ENCODE measurements at regions not wholly inside any gene's neighbourhood (a gene's known extent, or its start where the extent isn't known, plus 50 kb on each side); places are given as distances from the start of the nearest gene placed in this dataset.
"Not testable (repeated sequence)": the region's sequence is repeated elsewhere in the genome, so short reads cannot be mapped to it uniquely, and the experiment has no call there.

DNA sequence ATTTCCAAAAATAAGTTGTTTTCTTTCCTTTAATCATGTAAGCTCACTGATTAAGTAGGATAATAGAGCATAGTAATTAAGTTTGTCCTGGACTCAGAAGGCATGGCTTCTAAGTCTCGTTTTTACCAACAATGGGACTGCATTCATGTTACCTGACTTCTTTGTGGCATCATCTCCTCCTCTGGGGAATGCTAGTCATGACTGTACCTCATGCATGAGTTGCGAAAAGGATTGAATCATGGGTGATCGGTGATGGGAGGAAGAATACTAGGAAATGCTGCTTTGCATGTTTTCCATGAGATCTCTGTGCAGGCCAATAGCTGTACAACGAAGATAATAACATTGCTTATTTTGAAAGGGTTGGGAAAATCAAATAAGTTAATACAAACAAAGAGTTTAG lies 981.6 kb downstream of the CNTNAP5 start:
- Histone ChIP-seq H3K36me3 (no peaks in the 10 kb centered on the region), H3K4me1 (no peaks in the 10 kb centered on the region), H3K4me3 (ENCODE audit: low read depth, low read length) (no peak overlapping the region), H3K9me3 (no peaks in the 10 kb centered on the region), H3K27me3 (no peaks in the 10 kb centered on the region)
- DNase-seq, result no peak
- TF ChIP-seq CTCF (IDR thresholded peaks at IDR 0.05; ENCODE audit: low read depth, low read length), result no peak

GRCh38 chr2:125028721-125029120 lies 1003.6 kb downstream of the CNTNAP5 start:
- H3K27me3 ChIP-seq; H3K9me3 ChIP-seq; DNase-seq; H3K4me3 ChIP-seq (ENCODE audit: low read depth, low read length); H3K4me1 ChIP-seq; H3K36me3 ChIP-seq: not testable (repeated sequence)

GRCh38 chr2:125033871-125034270 lies 1008.8 kb downstream of the CNTNAP5 start:
- Histone ChIP-seq H3K4me1 (no peaks in the 10 kb centered on the region), H3K36me3 (no peaks in the 10 kb centered on the region), H3K27me3 (no peaks in the 10 kb centered on the region), H3K9me3 (no peaks in the 10 kb centered on the region), H3K4me3 (ENCODE audit: low read depth, low read length) (no peak overlapping the region)
- no peak for DNase-seq
- no peak for TF ChIP-seq CTCF (IDR thresholded peaks at IDR 0.05; ENCODE audit: low read depth, low read length)

DNA sequence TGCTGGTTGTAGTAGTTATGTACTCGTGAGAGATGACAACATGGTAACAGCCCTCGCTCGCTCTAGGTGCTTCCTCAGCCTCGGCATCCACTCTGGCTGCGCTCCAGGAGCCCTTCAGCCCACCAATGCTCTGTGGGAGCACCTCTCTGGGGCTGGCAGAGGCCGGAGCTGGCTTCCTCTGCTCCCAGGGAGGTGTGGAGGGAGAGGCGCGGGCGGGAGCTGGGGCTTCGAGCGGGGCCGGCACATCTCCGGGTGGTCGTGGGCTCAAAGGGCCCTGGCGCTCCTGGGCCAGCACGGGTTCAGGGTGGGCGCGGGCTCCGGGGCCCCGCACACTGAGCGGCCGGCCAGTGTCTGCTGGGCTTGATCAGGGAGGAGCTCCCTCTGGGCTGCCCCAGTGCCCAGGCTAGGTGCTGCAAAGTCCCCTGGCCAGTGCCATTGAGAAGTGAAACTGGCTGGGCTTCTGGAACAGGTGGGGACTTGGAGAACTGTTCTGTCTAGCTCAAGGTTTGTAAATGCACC lies 1012.1 kb downstream of the CNTNAP5 start:
- no peaks in the 10 kb centered on the region for H3K36me3 ChIP-seq
- no peaks in the 10 kb centered on the region for H3K4me1 ChIP-seq
- H3K9me3 ChIP-seq, result no peaks in the 10 kb centered on the region
- TF ChIP-seq CTCF (IDR thresholded peaks at IDR 0.05; ENCODE audit: low read depth, low read length), result no peak
- H3K27me3 ChIP-seq, result no peaks in the 10 kb centered on the region
- no peak for DNase-seq
- H3K4me3 ChIP-seq (ENCODE audit: low read depth, low read length), result no peak overlapping the region

- no peak overlapping the region for H3K4me3 ChIP-seq (ENCODE audit: low read depth, low read length)
- H3K9me3 ChIP-seq, result no peaks in the 10 kb centered on the region
- no peak for DNase-seq
- TF ChIP-seq CTCF (IDR thresholded peaks at IDR 0.05; ENCODE audit: low read depth, low read length), result no peak
- H3K4me1 ChIP-seq, result no peaks in the 10 kb centered on the region
- H3K27me3 ChIP-seq, result no peaks in the 10 kb centered on the region
- no peaks in the 10 kb centered on the region for H3K36me3 ChIP-seq
These were observed 1016.8 kb downstream of the CNTNAP5 start for GRCh38 chr2:125041846-125042245.

- no peak for TF ChIP-seq CTCF (IDR thresholded peaks at IDR 0.05; ENCODE audit: low read depth, low read length)
- Histone ChIP-seq H3K36me3 (no peaks in the 10 kb centered on the region), H3K27me3 (no peaks in the 10 kb centered on the region), H3K9me3 (no peaks in the 10 kb centered on the region), H3K4me1 (no peaks in the 10 kb centered on the region), H3K4me3 (ENCODE audit: low read depth, low read length) (no peak overlapping the region)
- DNase-seq, result no peak
These were observed 1017.6 kb downstream of the CNTNAP5 start for GRCh38 chr2:125042727-125043126.
